Ovary (tissue), 7 donors: ENCODE measurements at regions not wholly inside any gene's neighbourhood (a gene's known extent, or its start where the extent isn't known, plus 50 kb on each side); places are given as distances from the start of the nearest gene placed in this dataset.

ENCODE experiments used
- DNase-seq, 5 donors: peaks; one replicate each; pipeline ENCODE4 v3.0.0-alpha.2; 2019 to 2020
- H3K27ac ChIP-seq, 2 donors: fragments of 200-600 bp; one replicate each; pipeline versions ENCODE4 v1.5.1 to v1.8.0; 2019 to 2022
- H3K27me3 ChIP-seq: fragments of 200-600 bp; one replicate; pipeline ENCODE4 v1.8.0; 2022
- H3K36me3 ChIP-seq: fragments of 200-600 bp; sonication (generic); one replicate; pipeline ENCODE4 v1.5.1; 2019
- H3K4me1 ChIP-seq: one replicate; pipeline ENCODE4 v1.8.1; 2013; ENCODE audit warnings: mild to moderate bottlenecking, moderate library complexity; ENCODE audit not compliant: insufficient read depth
- H3K4me3 ChIP-seq: fragments of 200-600 bp; sonication (generic); one replicate; pipeline ENCODE4 v1.5.1; 2017
- H3K9me3 ChIP-seq, 2 donors: fragments of 200-600 bp in 1 of 2; sonication (generic) in 1 of 2; one replicate each; pipeline versions ENCODE4 v1.5.1 to v1.8.1; 2013 to 2019; ENCODE audit warnings: mild to moderate bottlenecking in 1 of 2, moderate library complexity in 1 of 2
- CTCF ChIP-seq, 3 donors: fragments of 450-650 bp in 2 of 3; fragments of 200-600 bp in 1 of 3; IDR thresholded peaks; one replicate each; pipeline versions ENCODE4 v1.5.1 to v1.8.0; 2016 to 2022; ENCODE audit warnings: antibody characterized with exemption in 3 of 3, mild to moderate bottlenecking in 1 of 3
- EP300 ChIP-seq: sonication (generic); formaldehyde crosslinking; IDR thresholded peaks from one replicate; pipeline ENCODE4 v1.6.1; 2017; ENCODE audit warnings: antibody characterized with exemption
- POLR2A ChIP-seq: fragments of 450-650 bp; IDR thresholded peaks from one replicate; pipeline ENCODE4 v1.6.1; 2017; ENCODE audit warnings: antibody characterized with exemption, mild to moderate bottlenecking, moderate library complexity
- WGBS, 3 donors: extraction: QIAGEN DNeasy Blood & Tissue Kit in 1 of 3; methylation state at CpG; one replicate each; pipeline versions ENCODE4 v1.1.5 to v1.1.7; 2013 to 2017; 5-methylcytosine and 5-hydroxymethylcytosine counted together
- intact Hi-C, 4 donors: fragments of 100-400 bp; cut with DNase I; formaldehyde crosslinking; loops; one replicate each; pipeline versions ENCODE4 v1.11.0 to v1.15.1; 2022 to 2023
- donor health status: DM: no; HTN: no; CAD: no; lungs with moderate emphysema.
- donor health status: DM: no; HTN: no; CAD: no.
- donor health status: Bipolar disorder and iron deficiency.
- donor health status: DM: no; HTN: no; CAD: no.
- donor health status: DM: yes; HTN: yes; CAD: no.

DNA sequence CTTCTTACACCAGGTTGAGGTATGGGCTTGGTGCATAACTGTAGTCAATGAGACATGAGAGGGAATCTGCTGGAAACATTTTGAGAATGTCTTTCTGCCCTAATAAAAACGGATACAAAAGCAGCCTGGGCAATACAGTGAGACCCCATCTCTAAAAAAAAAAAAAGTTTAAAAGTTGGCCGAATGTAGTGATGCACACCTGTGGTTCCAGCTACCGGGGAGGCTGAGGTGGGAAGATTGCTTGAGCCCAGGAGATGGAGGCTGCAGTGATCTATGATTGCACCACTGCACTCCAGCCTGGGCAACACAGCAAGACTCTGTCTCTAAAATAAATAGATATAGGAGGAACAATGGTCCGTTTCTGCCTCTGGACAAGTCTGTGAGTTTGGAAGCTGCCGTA lies 81.5 kb upstream of the FAM171A1 start:
- Histone ChIP-seq H3K27ac (no peak overlapping the region), H3K9me3 (no peaks in the 10 kb centered on the region), H3K36me3 (no peaks in the 10 kb centered on the region), H3K4me1 (no peaks in the 10 kb centered on the region), H3K4me3 (no peak overlapping the region), H3K27me3 (no peaks in the 10 kb centered on the region)
- WGBS, 3 donors = 85 to 91% (median 88%) methylated on average over 5 of the region's 5 CpGs
- TF ChIP-seq POLR2A (no peak), CTCF (IDR thresholded peaks at IDR 0.05) (no peak), EP300 (no peak)
- intact Hi-C loops = loop anchor here in 1 of 4 donors (10.0 kb wide), 1 partner anchor 252 kb away; no protein-coding TSS in a partner anchor
- DNase-seq = no peak

GRCh38 chr10:15451137-15452094 lies 80.3 kb upstream of the FAM171A1 start:
- intact Hi-C loops = loop anchor here in 1 of 4 donors (10.0 kb wide), 1 partner anchor 253 kb away; no protein-coding TSS in a partner anchor
- H3K4me1 ChIP-seq = no peaks in the 10 kb centered on the region
- no peak overlapping the region for H3K27ac ChIP-seq
- no peak for TF ChIP-seq POLR2A
- TF ChIP-seq CTCF (IDR thresholded peaks at IDR 0.05) = no peak
- H3K27me3 ChIP-seq = no peaks in the 10 kb centered on the region
- H3K4me3 ChIP-seq = no peak overlapping the region
- WGBS, 3 donors = 13 to 19% (median 13%) methylated on average over 5 of the region's 5 CpGs
- no peaks in the 10 kb centered on the region for H3K36me3 ChIP-seq
- H3K9me3 ChIP-seq = no peaks in the 10 kb centered on the region
- DNase-seq = no peak

- WGBS, 3 donors = 91 to 96% (median 95%) methylated on average over 9 of the region's 9 CpGs
- no peak for TF ChIP-seq EP300
- TF ChIP-seq CTCF (IDR thresholded peaks at IDR 0.05) = no peak
- no peak for TF ChIP-seq POLR2A
- Histone ChIP-seq H3K27ac (no peak overlapping the region), H3K27me3 (no peaks in the 10 kb centered on the region), H3K36me3 (no peaks in the 10 kb centered on the region), H3K9me3 (no peaks in the 10 kb centered on the region), H3K4me3 (no peak overlapping the region), H3K4me1 (no peaks in the 10 kb centered on the region)
- intact Hi-C loops = no loop called here
- no peak for DNase-seq
These were observed 77.5 kb upstream of the FAM171A1 start for GRCh38 chr10:15448598-15448997.

- no peak for TF ChIP-seq POLR2A
- no peak for TF ChIP-seq EP300
- no peak for TF ChIP-seq CTCF (IDR thresholded peaks at IDR 0.05)
- Histone ChIP-seq H3K36me3 (no peaks in the 10 kb centered on the region), H3K9me3 (no peaks in the 10 kb centered on the region), H3K27ac (no peak overlapping the region), H3K4me1 (peaks cover 3% of the 10 kb centered on the region), H3K27me3 (no peaks in the 10 kb centered on the region), H3K4me3 (no peak overlapping the region)
- intact Hi-C loops = no loop called here
- 40 to 69% (median 65%) methylated on average over 1 of the region's 1 CpG for WGBS, 3 donors
- no peak for DNase-seq
These were observed 73.9 kb upstream of the FAM171A1 start for GRCh38 chr10:15445006-15445390.
